ENCODE measurements at regions not wholly inside any gene's neighbourhood (a gene's known extent, or its start where the extent isn't known, plus 50 kb on each side); places are given as distances from the start of the nearest gene placed in this dataset.

GRCh38 chr3:99409961-99410360 is 228.4 kb upstream of the COL8A1 start:
- H2AFZ ChIP-seq (ENCODE audit: low read depth, low read length) = no peak overlapping the region
- Mint-ChIP-seq H3K27ac (ENCODE audit: unreplicated experiment) (no peak overlapping the region), H3K4me3 (ENCODE audit: unreplicated experiment) (no peak overlapping the region), H3K36me3 (ENCODE audit: low read depth, unreplicated experiment) (no peaks in the 10 kb centered on the region), H3K4me1 (ENCODE audit: low read depth, unreplicated experiment) (peaks cover 37% of the 10 kb centered on the region), H3K27me3 (ENCODE audit: low read depth, unreplicated experiment) (no peaks in the 10 kb centered on the region), H3K9me3 (ENCODE audit: unreplicated experiment) (peaks cover 1% of the 10 kb centered on the region)
- peak overlapping the region; percentile 77 for H3K27ac ChIP-seq (ENCODE audit: low read depth, low read length)
- H3K79me2 ChIP-seq (ENCODE audit: insufficient read depth, low read length) = no peaks in the 10 kb centered on the region
- FAIRE-seq (peak; percentile 34), DNase-seq (ENCODE audit: low read depth) (no peak)
- peaks cover 24% of the 10 kb centered on the region for H3K4me1 ChIP-seq (ENCODE audit: insufficient read depth, low read length)
- TF ChIP-seq CTCF (IDR thresholded peaks at IDR 0.05; ENCODE audit: insufficient read depth, low read depth, low read length) (no peak), EZH2 (IDR thresholded peaks at IDR 0.05; ENCODE audit: insufficient read depth, low read length) (no peak)
- H3K9me3 ChIP-seq (ENCODE audit: insufficient read depth, low read depth, low read length) = no peaks in the 10 kb centered on the region
- H3K9ac ChIP-seq (ENCODE audit: low read length) = peak overlapping the region; percentile 64
- H3K36me3 ChIP-seq (ENCODE audit: insufficient read depth, low read length) = no peaks in the 10 kb centered on the region
- no peaks in the 10 kb centered on the region for H3K27me3 ChIP-seq (ENCODE audit: insufficient read depth, low read length)
- no peak overlapping the region for H3K4me3 ChIP-seq (ENCODE audit: insufficient read depth, low read depth, low read length)
- no peak overlapping the region for H3K4me2 ChIP-seq (ENCODE audit: low read length)
- no peaks in the 10 kb centered on the region for H4K20me1 ChIP-seq (ENCODE audit: insufficient read depth, low read length)

- DNase-seq (ENCODE audit: low read depth) (peak; percentile 23), FAIRE-seq (no peak)
These were observed 231.1 kb upstream of the COL8A1 start for GRCh38 chr3:99407257-99407656.

More at GRCh38 chr3:99407257-99407656, 231.1 kb upstream of the COL8A1 start:
- no peaks in the 10 kb centered on the region for H4K20me1 ChIP-seq (ENCODE audit: insufficient read depth, low read length)
- no peak overlapping the region for H3K9ac ChIP-seq (ENCODE audit: low read length)
- no peak overlapping the region for H3K4me3 Mint-ChIP-seq (ENCODE audit: unreplicated experiment)
- TF ChIP-seq CTCF (IDR thresholded peaks at IDR 0.05; ENCODE audit: insufficient read depth, low read depth, low read length) (no peak), EZH2 (IDR thresholded peaks at IDR 0.05; ENCODE audit: insufficient read depth, low read length) (no peak)
- peaks cover 10% of the 10 kb centered on the region for H3K4me1 ChIP-seq (ENCODE audit: insufficient read depth, low read length)
- H3K36me3 Mint-ChIP-seq (ENCODE audit: low read depth, unreplicated experiment) = no peaks in the 10 kb centered on the region
- no peak overlapping the region for H3K4me3 ChIP-seq (ENCODE audit: insufficient read depth, low read depth, low read length)
- no peaks in the 10 kb centered on the region for H3K36me3 ChIP-seq (ENCODE audit: insufficient read depth, low read length)
- H3K27ac Mint-ChIP-seq (ENCODE audit: unreplicated experiment) = no peak overlapping the region
- peaks cover 21% of the 10 kb centered on the region for H3K4me1 Mint-ChIP-seq (ENCODE audit: low read depth, unreplicated experiment)
- H2AFZ ChIP-seq (ENCODE audit: low read depth, low read length) = no peak overlapping the region
- no peak overlapping the region for H3K27ac ChIP-seq (ENCODE audit: low read depth, low read length)
- H3K79me2 ChIP-seq (ENCODE audit: insufficient read depth, low read length) = no peaks in the 10 kb centered on the region
- H3K27me3 Mint-ChIP-seq (ENCODE audit: low read depth, unreplicated experiment) = no peaks in the 10 kb centered on the region
- H3K9me3 ChIP-seq (ENCODE audit: insufficient read depth, low read depth, low read length) = no peaks in the 10 kb centered on the region
- no peak overlapping the region for H3K4me2 ChIP-seq (ENCODE audit: low read length)
- H3K27me3 ChIP-seq (ENCODE audit: insufficient read depth, low read length) = no peaks in the 10 kb centered on the region
- peaks cover 1% of the 10 kb centered on the region for H3K9me3 Mint-ChIP-seq (ENCODE audit: unreplicated experiment)
